Panc1 (cell line): ENCODE measurements at regions not wholly inside any gene's neighbourhood (a gene's known extent, or its start where the extent isn't known, plus 50 kb on each side); places are given as distances from the start of the nearest gene placed in this dataset.

ENCODE experiments used
- ATAC-seq: fragments of 200-7000 bp; cut with Tn5 transposase; 2 replicates; pipeline ENCODE4 v1.9.1; 2020; ENCODE audit warnings: mild to moderate bottlenecking, moderate library complexity
- BruUV-seq: library from RNA; stranded (reverse); fragments of 400-500 nt; replicated peaks from 2 replicates; lab custom pipeline; 2021; lab: Mats Ljungman, UMichigan
- CTCF ChIA-PET: fragments of 300-600 bp; sonication (Branson Sonifier 250); formaldehyde crosslinking; loops from one replicate; lab custom pipeline; 2022; ENCODE audit warnings: antibody characterized with exemption; lab: Charles Lee
- POLR2A ChIA-PET: fragments of 300-600 bp; sonication (Branson Sonifier 250); formaldehyde crosslinking; loops from one replicate; lab custom pipeline; 2022; ENCODE audit warnings: antibody characterized with exemption; lab: Charles Lee
- DNase-seq: peaks from one replicate; pipeline ENCODE4 v3.0.0-alpha.2; 2010; ENCODE audit warnings: low read depth, low spot score
- H3K27ac ChIP-seq: 2 replicates; pipeline ENCODE4 v1.5.1; 2011; ENCODE audit warnings: mild to moderate bottlenecking, low read length, inconsistent platforms
- H3K27me3 ChIP-seq: fragments of 200-500 bp; sonication (Bioruptor generic); 2 replicates; pipeline ENCODE4 v1.6.0; 2014; ENCODE audit warnings: low read length, inconsistent platforms; ENCODE audit not compliant: control insufficient read depth, insufficient read depth
- H3K36me3 ChIP-seq: fragments of 200-500 bp; sonication (Bioruptor generic); 2 replicates; pipeline ENCODE4 v1.5.1; 2014; ENCODE audit warnings: inconsistent platforms, mild to moderate bottlenecking, low read length, moderate library complexity; ENCODE audit not compliant: control insufficient read depth, insufficient read depth
- H3K4me1 ChIP-seq: 2 replicates; pipeline ENCODE4 v1.5.1; 2011; ENCODE audit warnings: inconsistent platforms, mild to moderate bottlenecking, low read length, moderate library complexity; ENCODE audit not compliant: control insufficient read depth, insufficient read depth
- H3K4me3 ChIP-seq, 2 experiments: 2 replicates each; pipeline ENCODE4 v1.5.1; 2011 to 2012; ENCODE audit warnings: low read depth in 2 of 2, low read length in 2 of 2, mild to moderate bottlenecking in 2 of 2, inconsistent platforms in 1 of 2, moderate library complexity in 1 of 2
- H3K9me3 ChIP-seq: fragments of 200-500 bp; sonication (Bioruptor generic); 2 replicates; pipeline ENCODE4 v1.5.1; 2014; ENCODE audit warnings: low read depth, mild to moderate bottlenecking, inconsistent platforms, low read length, moderate library complexity; ENCODE audit not compliant: control insufficient read depth, insufficient read depth
- POLR2AphosphoS5 ChIP-seq: IDR thresholded peaks from 2 replicates; pipeline ENCODE4 v1.6.1; 2012; ENCODE audit warnings: mild to moderate bottlenecking, low read depth, low read length, moderate library complexity
- REST ChIP-seq, 2 experiments: IDR thresholded peaks; 2 replicates each; pipeline ENCODE4 v1.6.1; 2011 to 2012; ENCODE audit warnings: low read depth in 2 of 2, control low read depth in 1 of 2, low read length in 1 of 2, mild to moderate bottlenecking in 1 of 2, moderate library complexity in 1 of 2; ENCODE audit not compliant: insufficient read depth in 1 of 2
- SIN3A ChIP-seq: IDR thresholded peaks from 2 replicates; pipeline ENCODE4 v1.6.1; 2012; ENCODE audit warnings: low read depth, mild to moderate bottlenecking, low read length, moderate library complexity, borderline replicate concordance; ENCODE audit not compliant: insufficient read depth
- TCF7L2 ChIP-seq: IDR thresholded peaks from 2 replicates; pipeline ENCODE4 v1.6.1; 2011; ENCODE audit warnings: mild to moderate bottlenecking, low read depth, low read length, inconsistent platforms
- in situ Hi-C: cut with HindIII; loops from 2 replicates; pipeline ENCODE4 v1.10.0; 2016; ENCODE audit warnings: low sequenced_read_pairs, low pct_unique_long_range_greater_than_20kb
- intact Hi-C: fragments of 100-400 bp; cut with micrococcal nuclease; formaldehyde crosslinking; loops from one replicate; pipeline ENCODE4 v1.10.0; 2022; ENCODE audit not compliant: unreplicated experiment
- TF ChIP-seq, protein P1 (sequence below): fragments of 450-650 bp; IDR thresholded peaks from 2 replicates; pipeline ENCODE4 v1.5.1; 2017; ENCODE audit warnings: mild to moderate bottlenecking

GRCh38 chr17:72400863-72401262, 280.0 kb downstream of the SOX9 start:
- Histone ChIP-seq H3K9me3 (no peaks in the 10 kb centered on the region), H3K27ac (peak overlapping the region; percentile 75), H3K27me3 (no peaks in the 10 kb centered on the region), H3K4me3 (no peak overlapping the region), H3K4me1 (peaks cover 56% of the 10 kb centered on the region), H3K36me3 (peaks cover 7% of the 10 kb centered on the region; the same call in 1 of the 2 replicates)
- no peak for DNase-seq
- in situ Hi-C loops (loop anchor here (25.0 kb wide), 1 partner anchor 264 kb away; no protein-coding TSS in a partner anchor), intact Hi-C loops (no loop called here)
- no peak for TF ChIP-seq REST (IDR thresholded peaks at IDR 0.05; ENCODE audit: insufficient read depth in 1 of 2, low read depth in 2 of 2, low read length in 1 of 2)
- TF ChIP-seq, protein P1, sequence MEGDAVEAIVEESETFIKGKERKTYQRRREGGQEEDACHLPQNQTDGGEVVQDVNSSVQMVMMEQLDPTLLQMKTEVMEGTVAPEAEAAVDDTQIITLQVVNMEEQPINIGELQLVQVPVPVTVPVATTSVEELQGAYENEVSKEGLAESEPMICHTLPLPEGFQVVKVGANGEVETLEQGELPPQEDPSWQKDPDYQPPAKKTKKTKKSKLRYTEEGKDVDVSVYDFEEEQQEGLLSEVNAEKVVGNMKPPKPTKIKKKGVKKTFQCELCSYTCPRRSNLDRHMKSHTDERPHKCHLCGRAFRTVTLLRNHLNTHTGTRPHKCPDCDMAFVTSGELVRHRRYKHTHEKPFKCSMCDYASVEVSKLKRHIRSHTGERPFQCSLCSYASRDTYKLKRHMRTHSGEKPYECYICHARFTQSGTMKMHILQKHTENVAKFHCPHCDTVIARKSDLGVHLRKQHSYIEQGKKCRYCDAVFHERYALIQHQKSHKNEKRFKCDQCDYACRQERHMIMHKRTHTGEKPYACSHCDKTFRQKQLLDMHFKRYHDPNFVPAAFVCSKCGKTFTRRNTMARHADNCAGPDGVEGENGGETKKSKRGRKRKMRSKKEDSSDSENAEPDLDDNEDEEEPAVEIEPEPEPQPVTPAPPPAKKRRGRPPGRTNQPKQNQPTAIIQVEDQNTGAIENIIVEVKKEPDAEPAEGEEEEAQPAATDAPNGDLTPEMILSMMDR = no peak
- no peak for TF ChIP-seq POLR2AphosphoS5
- no peak for TF ChIP-seq TCF7L2
- no TSS peak for BruUV-seq
- ATAC-seq = no peak
- POLR2A ChIA-PET = no interaction called here
- CTCF ChIA-PET = interaction anchor here (0.6 kb wide), 1 partner anchor 34 kb away, joined by 3 read pairs; no protein-coding TSS in a partner anchor

- CTCF ChIA-PET = no interaction called here
- BruUV-seq = TSS peak; percentile 8
- Histone ChIP-seq H3K27me3 (no peaks in the 10 kb centered on the region), H3K4me1 (peaks cover 59% of the 10 kb centered on the region), H3K4me3 (no peak overlapping the region), H3K36me3 (peaks cover 7% of the 10 kb centered on the region; the same call in 1 of the 2 replicates), H3K9me3 (no peaks in the 10 kb centered on the region), H3K27ac (peak overlapping the region; percentile 20)
- POLR2A ChIA-PET = interaction anchor here (0.6 kb wide), 2 partner anchors 136 to 282 kb away, joined by 4 to 9 read pairs; partner anchors contain the start of gene SOX9
- intact Hi-C loops (no loop called here), in situ Hi-C loops (loop anchor here (25.0 kb wide), 1 partner anchor 265 kb away; no protein-coding TSS in a partner anchor)
- ATAC-seq (no peak), DNase-seq (no peak)
- TF ChIP-seq POLR2AphosphoS5 (no peak), SIN3A (no peak)
Measured at GRCh38 chr17:72401883-72402726, 281.3 kb downstream of the SOX9 start.
